IMR-90 (cell line): ENCODE measurements at regions not wholly inside any gene's neighbourhood (a gene's known extent, or its start where the extent isn't known, plus 50 kb on each side); places are given as distances from the start of the nearest gene placed in this dataset.
"Not testable (repeated sequence)": the region's sequence is repeated elsewhere in the genome, so short reads cannot be mapped to it uniquely, and the experiment has no call there.

Experiments
- ATAC-seq: fragments of 200-7000 bp; cut with Tn5 transposase; 2 replicates; pipeline ENCODE4 v1.9.1; 2020; ENCODE audit warnings: low read depth, mild to moderate bottlenecking, moderate library complexity
- BruUV-seq: library from RNA; stranded (reverse); fragments of 400-500 nt; replicated peaks from 2 replicates; lab custom pipeline; 2021; lab: Mats Ljungman, UMichigan
- CTCF ChIA-PET: fragments of 300-600 bp; formaldehyde crosslinking; extraction: SDS; loops from one replicate; lab custom pipeline; 2021; ENCODE audit warnings: antibody characterized with exemption; lab: Yijun Ruan, JAX
- POLR2A ChIA-PET: fragments of 300-600 bp; sonication (Branson Sonifier 250); formaldehyde crosslinking; loops from one replicate; lab custom pipeline; 2022; ENCODE audit warnings: antibody characterized with exemption; ENCODE audit not compliant: unreplicated experiment; lab: Charles Lee
- DNase-seq: peaks from one replicate; pipeline ENCODE4 v3.0.0; 2013
- H2AFZ ChIP-seq: replicated peaks from 2 replicates; pipeline ENCODE3; 2013; ENCODE audit warnings: low read length, mild to moderate bottlenecking; ENCODE audit not compliant: poor library complexity
- H2AK5ac ChIP-seq: 2 replicates; pipeline ENCODE4 v1.6.1; 2013; ENCODE audit warnings: low read depth, low read length, inconsistent platforms
- H2AK9ac ChIP-seq: replicated peaks from 2 replicates; pipeline ENCODE3; 2013; ENCODE audit warnings: mild to moderate bottlenecking, low read depth, low read length, moderate library complexity; ENCODE audit not compliant: poor library complexity
- H2BK120ac ChIP-seq: 2 replicates; pipeline ENCODE4 v1.6.1; 2013; ENCODE audit warnings: low read depth, low read length, inconsistent platforms
- H2BK15ac ChIP-seq: 3 replicates; pipeline ENCODE4 v1.6.1; 2013; ENCODE audit warnings: low read depth, low read length, inconsistent platforms
- H2BK20ac ChIP-seq: 2 replicates; pipeline ENCODE4 v1.6.1; 2013; ENCODE audit warnings: low read depth, mild to moderate bottlenecking, inconsistent platforms, low read length, moderate library complexity
- H2BK5ac ChIP-seq: 2 replicates; pipeline ENCODE4 v1.6.1; 2013; ENCODE audit warnings: mild to moderate bottlenecking, low read depth, low read length, inconsistent platforms; ENCODE audit not compliant: poor library complexity, severe bottlenecking
- H3K14ac ChIP-seq: replicated peaks from 2 replicates; pipeline ENCODE4 v1.6.1; 2013; ENCODE audit warnings: low read depth, low read length, inconsistent platforms
- H3K18ac ChIP-seq: 2 replicates; pipeline ENCODE4 v1.6.1; 2013; ENCODE audit warnings: low read depth, low read length, control low read depth
- H3K23ac ChIP-seq: 2 replicates; pipeline ENCODE4 v1.6.1; 2013; ENCODE audit warnings: low read depth, low read length, inconsistent platforms
- H3K27ac ChIP-seq: 2 replicates; pipeline ENCODE4 v1.5.1; 2013; ENCODE audit warnings: mild to moderate bottlenecking, control low read depth, low read length; ENCODE audit not compliant: insufficient read depth
- H3K27me3 ChIP-seq: 2 replicates; pipeline ENCODE4 v1.6.1; 2013; ENCODE audit warnings: low read length; ENCODE audit not compliant: control insufficient read depth, insufficient read depth
- H3K36me3 ChIP-seq: 2 replicates; pipeline ENCODE4 v1.6.1; 2013; ENCODE audit warnings: low read length, mixed read lengths; ENCODE audit not compliant: control insufficient read depth, insufficient read depth
- H3K4ac ChIP-seq: 2 replicates; pipeline ENCODE4 v1.6.1; 2013; ENCODE audit warnings: low read depth, low read length, inconsistent platforms
- H3K4me1 ChIP-seq: 2 replicates; pipeline ENCODE4 v1.6.1; 2013; ENCODE audit warnings: low read length, mixed read lengths; ENCODE audit not compliant: control insufficient read depth, insufficient read depth
- H3K4me2 ChIP-seq: 2 replicates; pipeline ENCODE4 v1.6.1; 2013; ENCODE audit warnings: low read depth, mild to moderate bottlenecking, control low read depth, low read length, moderate library complexity
- H3K4me3 ChIP-seq: 2 replicates; pipeline ENCODE4 v1.5.1; 2013; ENCODE audit warnings: low read depth, mild to moderate bottlenecking, control low read depth, low read length, moderate library complexity; ENCODE audit not compliant: insufficient read depth
- H3K56ac ChIP-seq: 2 replicates; pipeline ENCODE4 v1.6.1; 2013; ENCODE audit warnings: low read length, inconsistent platforms; ENCODE audit not compliant: insufficient read depth; ENCODE audit errors: extremely low read depth
- H3K79me1 ChIP-seq, 2 experiments: 2 replicates each; pipeline ENCODE4 v1.6.1; 2013; ENCODE audit warnings: low read length in 2 of 2, inconsistent platforms in 1 of 2, low read depth in 1 of 2
- H3K9ac ChIP-seq: 2 replicates; pipeline ENCODE4 v1.6.1; 2013; ENCODE audit warnings: low read depth, low read length, control low read depth
- H3K9me1 ChIP-seq: 2 replicates; pipeline ENCODE4 v1.6.1; 2013; ENCODE audit warnings: low read length, inconsistent platforms; ENCODE audit not compliant: insufficient read depth
- H3K9me3 ChIP-seq: 2 replicates; pipeline ENCODE4 v1.6.1; 2013; ENCODE audit warnings: low read length; ENCODE audit not compliant: control insufficient read depth, insufficient read depth
- H4K20me1 ChIP-seq: 2 replicates; pipeline ENCODE4 v1.6.1; 2013; ENCODE audit warnings: low read length, inconsistent platforms; ENCODE audit not compliant: insufficient read depth
- H4K5ac ChIP-seq: 2 replicates; pipeline ENCODE4 v1.6.1; 2013; ENCODE audit warnings: mild to moderate bottlenecking, low read depth, low read length, control low read depth
- H4K8ac ChIP-seq, 2 experiments: 2 replicates each; pipeline ENCODE4 v1.6.1; 2013; ENCODE audit warnings: low read depth in 2 of 2, low read length in 2 of 2, control low read depth in 1 of 2, inconsistent platforms in 1 of 2
- H4K91ac ChIP-seq: 2 replicates; pipeline ENCODE4 v1.6.1; 2013; ENCODE audit warnings: low read depth, low read length, inconsistent platforms; ENCODE audit not compliant: insufficient read depth
- WGBS, 2 experiments: methylation state at CpG; one replicate each; pipeline versions ENCODE4 v1.1.5 to v1.1.7; 2013; ENCODE audit warnings: missing lambda C conversion rate in 2 of 2; ENCODE audit not compliant: insufficient read length in 1 of 2; ENCODE audit errors: extremely low coverage in 2 of 2; 5-methylcytosine and 5-hydroxymethylcytosine counted together
- dilution Hi-C: fragments of 300-500 bp; cut with HindIII; formaldehyde crosslinking; loops from one replicate; pipeline ENCODE4 v1.14.3; 2018; ENCODE audit warnings: low sequenced_read_pairs; ENCODE audit not compliant: unreplicated experiment
- in situ Hi-C: fragments of 300-500 bp; cut with MboI; formaldehyde crosslinking; loops from 3 replicates; pipeline ENCODE4 v1.14.3; 2019; ENCODE audit warnings: low sequenced_read_pairs, inconsistent platforms, mixed read lengths
- intact Hi-C: fragments of 100-400 bp; cut with micrococcal nuclease; formaldehyde crosslinking; loops from 2 replicates; pipeline ENCODE4 v1.10.0; 2022

DNA sequence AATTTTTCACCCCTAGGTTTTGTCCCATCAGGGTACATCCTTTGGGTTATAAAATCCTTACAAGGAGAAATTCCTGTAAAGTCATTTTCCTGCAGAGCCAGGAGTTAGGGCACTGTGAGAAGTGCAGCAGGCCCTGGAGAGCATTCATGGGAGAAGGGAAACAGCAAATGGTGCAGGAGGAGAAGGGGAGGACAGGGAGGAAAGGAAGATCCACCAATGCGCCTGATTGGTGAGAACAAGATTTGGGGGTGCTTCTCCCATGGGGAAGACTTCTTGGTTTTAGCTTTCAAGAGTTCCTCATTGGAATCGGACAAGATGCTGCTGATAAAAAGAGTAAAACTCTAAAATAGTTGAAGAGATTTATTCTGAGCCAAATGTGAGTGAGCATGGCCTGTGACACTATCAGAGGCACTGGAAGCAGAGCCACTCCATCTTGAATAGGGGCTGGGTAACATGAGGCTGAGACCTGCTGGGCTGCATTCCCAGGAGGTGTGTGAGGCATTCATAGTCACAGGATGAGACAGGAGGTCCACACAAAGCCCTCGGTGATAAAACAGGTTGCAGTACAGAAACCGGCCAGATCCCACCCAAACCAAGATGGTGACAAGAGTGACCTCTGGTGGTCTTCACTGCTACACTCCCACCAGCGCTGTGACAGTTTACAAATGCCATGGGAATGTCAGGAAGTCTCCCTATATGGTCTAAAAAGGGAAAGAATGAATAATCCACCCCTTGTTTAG, 305.5 kb upstream of the USP9Y start:
- H3K23ac ChIP-seq, H4K20me1 ChIP-seq, H3K14ac ChIP-seq, H3K79me1 ChIP-seq, H2AFZ ChIP-seq, H3K18ac ChIP-seq, H3K27ac ChIP-seq, POLR2A ChIA-PET, H3K56ac ChIP-seq, H3K4me1 ChIP-seq, H2AK5ac ChIP-seq, H4K5ac ChIP-seq, H4K91ac ChIP-seq, H3K4ac ChIP-seq, H3K27me3 ChIP-seq, H3K9me3 ChIP-seq, dilution Hi-C loops, CTCF ChIA-PET, DNase-seq, H2AK9ac ChIP-seq, H3K9me1 ChIP-seq, H3K4me3 ChIP-seq, H2BK5ac ChIP-seq, ATAC-seq, H2BK20ac ChIP-seq, H4K8ac ChIP-seq, H2BK15ac ChIP-seq, H3K4me2 ChIP-seq, in situ Hi-C loops, H3K36me3 ChIP-seq, H3K9ac ChIP-seq, BruUV-seq, H2BK120ac ChIP-seq, intact Hi-C loops: not testable (repeated sequence)
- WGBS, 2 experiments: no CpG with 5 or more reads among the region's 5 CpGs
